Fibroblast of lung (primary cell): ENCODE measurements at regions not wholly inside any gene's neighbourhood (a gene's known extent, or its start where the extent isn't known, plus 50 kb on each side); places are given as distances from the start of the nearest gene placed in this dataset.

Experiments
- EZH2 ChIP-seq: IDR thresholded peaks from 2 replicates; pipeline ENCODE4 v1.5.1; 2012; ENCODE audit warnings: low read length, control low read depth, mild to moderate bottlenecking; ENCODE audit errors: missing control alignments
- TF ChIP-seq, protein P1 (sequence below), 2 donors: IDR thresholded peaks in 1 of 2; conservative IDR thresholded peaks in 1 of 2; 1 replicate in 1 of 2; 2 replicates in 1 of 2; pipeline ENCODE4 v1.5.1; 2011 to 2012; ENCODE audit warnings: low read length in 2 of 2, control low read depth in 1 of 2, inconsistent platforms in 1 of 2, low read depth in 1 of 2, mild to moderate bottlenecking in 1 of 2

- TF ChIP-seq, protein P1, sequence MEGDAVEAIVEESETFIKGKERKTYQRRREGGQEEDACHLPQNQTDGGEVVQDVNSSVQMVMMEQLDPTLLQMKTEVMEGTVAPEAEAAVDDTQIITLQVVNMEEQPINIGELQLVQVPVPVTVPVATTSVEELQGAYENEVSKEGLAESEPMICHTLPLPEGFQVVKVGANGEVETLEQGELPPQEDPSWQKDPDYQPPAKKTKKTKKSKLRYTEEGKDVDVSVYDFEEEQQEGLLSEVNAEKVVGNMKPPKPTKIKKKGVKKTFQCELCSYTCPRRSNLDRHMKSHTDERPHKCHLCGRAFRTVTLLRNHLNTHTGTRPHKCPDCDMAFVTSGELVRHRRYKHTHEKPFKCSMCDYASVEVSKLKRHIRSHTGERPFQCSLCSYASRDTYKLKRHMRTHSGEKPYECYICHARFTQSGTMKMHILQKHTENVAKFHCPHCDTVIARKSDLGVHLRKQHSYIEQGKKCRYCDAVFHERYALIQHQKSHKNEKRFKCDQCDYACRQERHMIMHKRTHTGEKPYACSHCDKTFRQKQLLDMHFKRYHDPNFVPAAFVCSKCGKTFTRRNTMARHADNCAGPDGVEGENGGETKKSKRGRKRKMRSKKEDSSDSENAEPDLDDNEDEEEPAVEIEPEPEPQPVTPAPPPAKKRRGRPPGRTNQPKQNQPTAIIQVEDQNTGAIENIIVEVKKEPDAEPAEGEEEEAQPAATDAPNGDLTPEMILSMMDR (conservative IDR thresholded peaks at IDR 0.05 in 1 of 2, IDR thresholded peaks at IDR 0.05 in 1 of 2; ENCODE audit: low read depth in 1 of 2, low read length in 2 of 2), result no peak
- no peak for TF ChIP-seq EZH2
Measured at GRCh38 chr11:101326141-101326540, 196.5 kb upstream of the PGR start.
